CD4-positive, alpha-beta T cell treated with Interleukin-2 at 100 ng/mL for 4 hours (primary cell): ENCODE measurements at regions not wholly inside any gene's neighbourhood (a gene's known extent, or its start where the extent isn't known, plus 50 kb on each side); places are given as distances from the start of the nearest gene placed in this dataset.
"Not testable (repeated sequence)": the region's sequence is repeated elsewhere in the genome, so short reads cannot be mapped to it uniquely, and the experiment has no call there.

Source experiments
- DNase-seq: peaks from one replicate; pipeline ENCODE4 v3.0.0-alpha.2; 2020; ENCODE audit warnings: low spot score

DNA sequence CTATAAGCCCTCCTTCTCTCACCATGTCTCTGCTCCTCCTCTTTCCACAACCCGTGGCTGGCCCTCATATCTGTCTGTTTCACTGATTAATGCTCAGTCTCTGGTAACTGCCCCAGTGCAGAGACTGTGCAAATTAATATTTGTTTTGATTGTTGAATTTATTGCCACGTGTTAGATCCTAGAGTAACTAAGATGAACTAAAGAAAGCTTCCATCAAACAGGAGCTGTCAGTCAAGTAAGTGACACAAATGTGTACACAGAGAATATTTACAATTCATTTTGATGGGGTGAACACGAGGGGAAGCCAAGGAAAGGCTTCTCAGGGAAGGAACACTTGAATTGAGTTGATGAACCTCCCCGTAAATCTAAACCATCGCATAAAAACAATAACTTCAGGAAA lies 182.5 kb downstream of the BAMBI start:
- DNase-seq: no peak

DNA sequence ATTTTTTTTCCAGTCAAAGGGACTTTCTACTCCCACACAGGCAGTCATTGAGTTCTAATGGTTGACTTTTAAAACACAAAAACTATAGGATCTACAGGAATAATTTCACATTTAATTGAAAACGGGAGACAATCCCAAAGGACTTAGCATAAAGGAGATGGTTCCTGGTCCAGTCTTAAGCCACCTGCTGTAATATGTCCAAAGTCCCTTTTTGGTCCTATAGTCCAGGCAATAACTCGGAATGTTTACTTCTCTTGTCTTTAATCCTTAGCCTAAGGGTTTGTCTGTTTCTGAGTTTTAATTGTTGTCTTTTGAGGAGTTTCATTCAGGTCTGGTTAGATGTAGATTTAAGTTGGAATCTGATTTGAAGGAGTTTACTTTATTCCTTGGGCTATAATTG lies 184.9 kb downstream of the BAMBI start:
- DNase-seq: no peak

DNA sequence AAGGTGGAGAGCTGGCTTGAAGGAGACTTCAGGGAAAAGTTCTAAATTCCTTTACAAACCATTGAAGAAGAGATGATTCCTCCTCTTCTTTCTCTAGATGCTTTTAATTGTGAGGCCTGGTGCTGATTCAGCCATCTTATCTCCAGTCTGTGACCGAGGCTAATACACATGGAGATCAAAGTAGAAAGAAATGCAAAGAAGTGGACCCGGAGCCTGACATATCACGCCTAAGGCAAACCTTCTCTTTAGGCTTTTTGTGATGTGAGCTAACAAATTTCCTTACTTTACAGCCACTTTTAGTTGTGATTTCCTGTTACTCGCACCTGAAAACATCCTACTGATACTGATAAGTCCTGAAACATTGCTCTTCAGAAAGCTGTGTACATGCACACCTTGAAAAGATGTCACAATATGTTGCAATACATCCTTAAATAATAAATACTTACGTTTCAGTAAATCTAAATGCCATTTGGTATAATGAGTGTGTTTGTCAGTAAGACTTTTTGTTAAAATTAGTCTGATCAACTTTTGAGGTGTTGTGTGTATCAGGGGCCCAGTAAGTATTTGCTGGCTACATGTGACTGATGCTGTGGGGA lies 192.4 kb downstream of the BAMBI start:
- no peak for DNase-seq

DNA sequence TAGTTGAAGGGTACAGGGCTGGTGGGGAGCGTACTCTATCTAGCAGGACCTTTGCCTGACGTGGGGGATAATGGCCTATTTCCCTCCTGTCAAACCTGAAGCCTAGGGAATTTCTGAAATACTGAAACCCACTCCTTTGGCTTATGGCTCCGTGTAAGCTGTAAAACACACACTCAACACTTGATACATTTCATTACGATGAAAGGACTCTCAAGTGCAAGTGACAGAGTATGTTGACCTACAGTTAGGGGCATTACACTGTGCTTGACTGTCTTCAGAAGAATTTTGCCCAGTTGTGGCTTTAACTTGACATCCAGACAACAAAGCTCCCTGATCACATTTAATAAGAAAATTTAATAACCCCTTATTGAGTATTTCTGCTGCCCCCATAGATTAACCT lies 194.3 kb downstream of the BAMBI start:
- DNase-seq: no peak

DNA sequence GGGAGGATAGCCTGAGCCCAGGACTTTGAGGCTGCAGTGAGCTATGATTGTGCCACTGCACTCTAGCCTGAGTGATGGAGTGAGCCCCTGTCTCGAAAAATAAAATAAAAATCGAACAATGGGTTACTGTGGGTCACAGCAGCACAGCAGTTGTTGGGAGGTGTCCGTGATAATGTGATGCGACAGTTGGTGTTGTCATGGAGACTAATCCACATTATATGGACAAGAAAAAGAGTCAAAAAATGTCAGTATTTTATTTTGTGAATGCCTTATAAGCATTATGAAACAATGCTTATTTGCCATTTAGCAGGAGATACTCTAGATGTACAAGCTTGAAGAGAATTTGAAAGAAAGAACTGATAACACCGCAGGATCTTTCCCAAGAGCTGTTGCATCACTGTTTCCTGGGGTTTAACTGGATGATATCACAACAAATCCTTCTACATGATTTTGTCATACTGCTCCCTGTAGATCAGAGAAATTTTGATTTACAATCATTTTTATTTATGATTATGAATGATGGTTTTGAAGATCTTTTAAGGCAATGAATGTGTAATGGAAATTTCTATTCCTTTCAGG lies 195.4 kb downstream of the BAMBI start:
- no peak for DNase-seq

DNA sequence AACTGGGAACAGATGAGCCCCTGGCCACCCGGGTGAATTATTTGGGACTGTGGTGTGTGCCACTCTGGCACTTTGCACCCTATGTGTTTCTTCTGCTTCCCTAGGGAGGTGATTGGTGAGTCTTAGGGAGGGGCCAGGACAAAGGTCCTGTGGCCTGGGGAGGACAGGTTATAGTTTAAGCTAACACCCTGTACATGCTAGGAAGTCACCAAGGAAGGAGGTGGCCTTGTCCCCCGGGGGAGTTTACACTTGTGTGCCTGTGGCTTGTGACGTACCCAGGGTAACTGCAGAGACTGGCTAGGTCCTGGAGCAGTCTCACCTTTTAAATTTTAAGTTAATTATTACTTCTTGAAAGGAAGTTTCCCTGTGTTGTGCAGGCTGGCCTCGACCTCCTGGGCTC lies 196.2 kb downstream of the BAMBI start:
- DNase-seq: no peak

DNA sequence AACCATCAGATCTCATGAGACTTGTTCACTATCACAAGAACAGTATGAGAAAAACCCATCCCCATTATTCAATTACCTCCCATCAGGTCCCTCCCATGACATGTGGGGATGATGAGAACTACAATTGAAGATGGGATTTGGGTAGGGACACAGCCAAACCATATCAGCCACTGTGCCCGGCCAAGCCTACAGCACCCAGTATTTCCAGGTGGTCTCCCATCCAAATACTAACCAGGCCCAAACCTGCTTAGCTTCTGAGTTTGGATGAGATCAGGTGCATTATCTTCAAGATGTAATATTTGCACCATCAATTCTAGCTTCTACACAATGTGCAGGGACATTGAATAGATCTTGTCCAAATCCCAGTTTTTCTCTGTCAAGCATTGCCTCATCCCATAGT lies 196.9 kb downstream of the BAMBI start:
- DNase-seq: no peak

DNA sequence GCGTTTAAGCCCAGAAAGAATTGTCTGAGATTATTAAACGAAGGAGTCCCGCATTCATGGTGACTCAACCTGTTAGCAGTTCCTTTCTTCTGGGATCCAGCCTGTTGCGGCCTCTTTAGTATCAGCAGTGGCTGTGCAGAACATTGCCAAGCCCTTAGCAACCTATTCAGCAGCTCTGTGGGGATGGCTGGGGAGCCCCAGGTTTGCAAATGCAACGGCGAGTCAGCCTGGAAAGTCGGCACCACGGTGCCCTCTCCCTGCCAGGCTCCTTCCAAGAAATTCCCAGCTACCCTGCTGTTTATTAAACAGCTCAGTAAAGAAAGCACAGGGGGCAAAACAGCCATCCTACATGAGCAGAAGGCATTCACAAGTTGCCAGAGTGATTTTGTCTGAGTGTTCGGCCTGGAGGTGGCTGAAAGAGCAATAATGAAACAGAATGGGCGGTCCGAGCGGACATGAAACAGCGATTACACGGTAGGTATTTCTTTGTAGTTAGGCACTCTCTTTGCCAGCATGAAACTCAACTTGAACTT lies 198.3 kb downstream of the BAMBI start:
- no peak for DNase-seq

DNA sequence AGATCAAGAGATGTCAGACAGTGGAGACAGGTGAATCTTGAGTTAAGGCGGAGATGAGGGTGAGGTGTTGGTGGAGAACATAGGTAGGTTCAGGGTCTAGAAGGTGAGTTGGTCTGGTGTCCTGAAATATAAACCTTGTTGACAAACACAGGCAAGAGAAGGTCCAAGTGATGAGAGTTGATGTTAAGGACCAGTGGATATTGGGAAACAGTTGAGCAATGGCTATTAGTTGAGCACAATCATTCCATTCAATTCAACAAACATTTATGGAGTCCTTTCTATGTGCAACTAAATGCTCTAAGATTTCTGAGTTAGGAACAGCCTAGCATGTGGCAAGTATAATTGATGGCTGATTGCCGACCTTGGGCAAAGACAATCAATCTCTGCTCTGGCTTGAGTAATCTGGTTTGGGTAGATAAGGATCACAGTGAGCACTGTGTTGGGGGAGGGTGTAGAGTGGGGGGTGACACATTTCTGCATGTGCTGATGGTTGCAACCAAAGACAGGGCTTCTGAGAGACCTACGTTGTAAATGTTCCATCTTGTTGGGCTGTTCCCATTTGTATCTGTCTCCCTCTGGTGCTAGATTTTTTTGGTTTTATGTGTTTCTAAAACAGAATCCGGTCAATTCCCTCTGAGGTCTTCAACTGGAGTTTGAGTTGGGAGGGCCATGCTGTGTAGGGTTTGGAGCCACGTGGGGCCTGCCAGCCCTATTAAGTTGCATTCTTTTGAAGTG lies 201.1 kb downstream of the BAMBI start:
- no peak for DNase-seq

DNA sequence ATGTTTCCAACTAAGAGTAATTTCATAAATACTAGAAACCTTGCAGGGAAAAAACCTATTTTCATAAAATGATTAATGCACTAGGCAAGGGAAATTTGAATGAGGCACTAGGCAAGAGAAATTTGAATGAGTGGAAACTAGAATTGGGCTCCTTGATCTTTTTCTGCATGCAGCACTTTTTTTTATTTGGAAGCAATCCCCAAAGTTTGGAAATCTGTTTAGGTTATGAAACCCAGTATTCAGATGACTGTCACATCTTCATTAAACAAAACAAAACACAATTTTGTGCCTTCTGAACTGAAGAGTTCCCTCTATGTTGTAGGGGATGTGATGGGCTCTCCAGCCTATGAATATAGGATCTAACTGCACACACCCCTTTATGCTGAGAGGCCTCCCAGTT lies 201.9 kb downstream of the BAMBI start:
- no peak for DNase-seq

DNA sequence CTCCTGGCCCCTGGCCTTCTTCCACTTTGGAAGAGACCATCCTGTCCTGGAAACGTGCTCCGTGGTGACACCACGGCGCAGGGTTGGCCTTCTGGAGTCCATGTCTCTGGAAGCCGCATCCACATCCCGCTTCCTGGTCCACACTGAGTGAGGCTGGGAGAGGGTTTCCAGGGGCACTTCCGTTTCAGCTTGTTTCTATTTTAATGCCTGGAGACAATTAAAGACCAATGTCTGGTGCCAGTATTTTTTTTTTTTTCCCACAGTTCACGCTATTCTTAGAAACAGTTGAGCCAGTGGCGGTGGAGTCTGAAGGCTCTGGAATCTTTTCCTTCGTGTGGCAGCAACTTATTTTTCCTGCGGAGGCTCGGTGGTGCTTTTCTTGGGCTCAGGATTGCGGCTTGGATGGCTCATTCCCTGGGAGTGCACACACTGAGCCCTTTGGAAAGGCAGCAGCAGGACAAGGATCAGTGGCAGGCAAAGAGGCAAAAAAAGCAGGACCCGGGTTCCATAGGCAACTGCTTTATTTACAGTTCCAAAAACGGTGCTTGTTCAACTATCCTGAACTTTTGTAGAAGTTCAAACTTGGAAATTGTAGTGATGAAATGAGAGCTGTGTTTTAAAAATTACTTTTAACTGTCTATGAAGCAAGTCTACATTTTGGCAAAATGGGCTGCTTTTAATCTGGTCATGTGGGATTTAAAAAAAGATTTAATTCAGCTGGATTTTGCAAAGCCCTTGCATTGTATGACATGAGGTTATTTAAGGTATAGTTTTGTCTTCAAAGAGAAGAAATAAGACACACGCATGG lies 202.8 kb downstream of the BAMBI start:
- DNase-seq: no peak

DNA sequence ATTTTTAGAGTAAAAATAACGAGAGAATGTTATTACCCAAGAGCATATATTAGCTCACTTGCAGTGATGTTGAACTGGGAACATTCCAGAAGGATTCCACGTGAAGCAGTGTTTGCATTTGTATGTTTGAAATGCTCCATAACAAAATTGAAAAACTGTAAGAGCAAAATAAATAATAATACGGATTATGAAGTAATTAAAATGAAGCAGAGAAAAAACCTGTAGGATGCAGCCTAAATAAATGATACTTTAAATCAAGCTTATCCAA lies 203.3 kb downstream of the BAMBI start:
- no peak for DNase-seq

DNA sequence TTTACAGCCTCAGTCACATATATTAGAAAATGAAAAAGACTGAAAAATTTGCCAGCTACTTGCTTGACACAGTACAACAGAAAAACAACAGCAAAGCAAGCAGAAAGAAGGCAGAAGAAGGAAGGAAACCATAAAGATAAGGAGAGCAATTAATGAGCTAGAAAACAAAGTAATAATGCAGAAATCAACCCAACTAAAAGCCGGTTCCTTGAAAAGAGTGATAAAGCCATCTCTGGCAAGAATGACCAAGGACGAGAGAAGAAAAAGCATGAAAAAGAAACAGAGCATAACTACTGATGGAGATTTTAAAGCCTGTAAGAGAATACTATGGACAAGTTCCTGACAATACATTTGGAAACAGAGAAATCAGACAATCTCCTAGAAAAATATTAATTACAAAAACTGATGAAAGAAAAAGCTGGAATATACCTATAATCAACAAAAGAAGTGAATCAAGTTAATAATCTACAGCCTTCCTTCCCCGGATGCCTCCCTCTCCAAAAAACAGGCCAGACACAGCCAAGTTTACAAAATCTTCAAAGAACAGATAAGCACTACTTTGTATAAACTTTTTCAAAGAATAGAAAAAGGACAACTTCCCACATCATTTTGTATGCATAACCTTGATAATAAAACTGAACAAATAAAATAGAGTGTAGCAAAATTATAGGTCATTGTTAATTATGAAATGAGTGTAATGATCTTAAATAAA lies 204.0 kb downstream of the BAMBI start:
- DNase-seq: no peak

DNA sequence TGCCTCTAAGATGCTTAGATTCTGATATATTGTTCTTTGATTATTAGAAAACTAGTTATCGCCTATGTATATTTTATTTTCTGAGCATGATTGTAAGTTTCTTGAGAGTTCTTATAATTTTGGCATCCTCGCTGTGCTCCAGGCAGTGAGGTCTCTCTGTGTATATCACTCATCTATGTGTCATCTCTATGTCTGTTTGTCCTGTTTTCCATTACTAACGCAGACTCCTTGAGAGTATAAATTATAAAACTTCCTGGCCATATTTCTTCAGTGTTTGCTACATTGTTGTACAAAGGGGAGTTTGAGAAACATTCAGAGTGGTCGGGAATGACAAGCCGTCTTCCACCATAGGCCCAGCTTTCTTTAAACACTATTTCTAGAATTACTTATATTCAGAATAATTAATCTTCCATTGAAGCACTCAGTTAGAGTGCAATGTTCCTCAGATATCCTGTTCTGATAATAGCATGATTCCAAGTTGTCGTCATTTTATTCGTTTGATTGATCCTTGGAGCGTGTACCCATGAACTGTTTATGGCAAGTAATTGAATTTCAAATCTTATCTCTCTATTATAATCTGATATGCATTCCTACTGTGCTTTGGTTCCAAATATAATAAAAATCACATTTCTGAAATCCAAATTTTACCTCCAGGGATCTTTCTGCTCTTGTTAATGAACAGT lies 206.6 kb downstream of the BAMBI start:
- no peak for DNase-seq

DNA sequence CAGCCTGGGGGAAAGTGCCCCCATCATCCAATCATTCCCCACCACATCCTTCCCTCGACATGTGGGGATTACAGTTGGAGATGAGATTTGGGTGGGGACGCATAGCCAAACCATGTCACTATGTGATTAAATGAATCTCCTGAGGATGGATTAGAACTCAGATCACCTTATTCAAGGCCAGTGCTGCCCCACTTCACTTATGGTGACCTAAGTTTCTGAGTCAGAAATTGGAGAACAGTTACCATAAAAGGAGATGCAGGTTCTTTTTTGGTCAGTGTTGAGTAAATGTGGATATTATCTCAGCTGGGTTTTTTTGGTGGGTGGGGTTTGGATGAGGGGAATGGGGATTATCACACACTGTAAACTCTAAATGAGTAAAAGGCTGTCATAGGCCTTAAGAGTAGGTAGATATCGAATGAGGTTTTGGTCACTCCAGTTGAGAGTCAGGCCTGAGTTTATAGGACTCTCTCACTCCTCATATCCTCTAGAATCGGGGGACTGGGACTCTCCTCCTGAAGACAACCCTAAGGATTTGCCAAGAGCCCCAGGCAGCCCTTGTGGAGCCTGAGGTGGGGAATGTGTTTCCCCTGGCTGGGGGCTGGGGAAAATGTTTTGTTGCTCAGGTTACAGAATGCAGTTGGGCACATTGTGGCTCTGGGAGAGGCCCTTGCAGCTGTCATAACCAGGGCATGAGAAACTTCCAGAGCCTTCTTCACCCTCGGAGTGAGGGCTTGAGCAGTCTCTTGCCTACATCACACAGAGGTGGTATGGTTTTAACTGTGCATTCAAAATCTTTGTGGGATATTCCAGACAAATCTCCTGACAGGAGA lies 213.0 kb downstream of the BAMBI start:
- no peak for DNase-seq

DNA sequence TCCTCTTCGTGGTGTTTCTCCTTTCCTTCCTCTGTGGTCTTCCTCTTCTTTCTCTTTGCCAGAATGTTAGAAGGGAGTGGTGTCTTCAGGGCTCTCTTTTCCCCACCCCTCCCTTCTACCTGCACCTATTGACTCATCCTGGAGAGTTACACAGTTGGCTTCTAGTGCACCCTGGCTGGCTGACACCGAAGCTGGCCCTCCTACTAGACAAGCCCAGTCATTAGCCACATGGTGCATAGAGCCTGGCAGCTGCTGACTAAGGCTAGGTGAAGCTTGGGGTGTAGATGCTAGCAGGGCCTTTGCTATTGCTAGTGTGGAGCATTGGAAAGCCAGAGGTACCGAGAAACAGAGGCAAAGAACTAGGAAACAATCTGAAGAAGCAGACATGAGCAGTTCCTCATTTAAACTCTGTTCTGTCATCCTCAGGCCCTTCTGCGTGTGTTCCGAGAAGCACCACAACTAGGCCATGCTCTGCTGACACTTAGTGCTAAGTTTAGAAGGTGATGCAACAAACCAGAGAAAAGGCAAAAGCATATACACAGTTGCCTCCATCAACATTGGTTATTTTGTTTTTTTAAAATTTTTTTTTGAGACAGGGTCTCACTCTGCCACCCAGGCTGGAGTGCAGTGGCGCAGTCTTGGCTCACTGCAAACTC lies 213.9 kb downstream of the BAMBI start:
- no peak for DNase-seq

DNA sequence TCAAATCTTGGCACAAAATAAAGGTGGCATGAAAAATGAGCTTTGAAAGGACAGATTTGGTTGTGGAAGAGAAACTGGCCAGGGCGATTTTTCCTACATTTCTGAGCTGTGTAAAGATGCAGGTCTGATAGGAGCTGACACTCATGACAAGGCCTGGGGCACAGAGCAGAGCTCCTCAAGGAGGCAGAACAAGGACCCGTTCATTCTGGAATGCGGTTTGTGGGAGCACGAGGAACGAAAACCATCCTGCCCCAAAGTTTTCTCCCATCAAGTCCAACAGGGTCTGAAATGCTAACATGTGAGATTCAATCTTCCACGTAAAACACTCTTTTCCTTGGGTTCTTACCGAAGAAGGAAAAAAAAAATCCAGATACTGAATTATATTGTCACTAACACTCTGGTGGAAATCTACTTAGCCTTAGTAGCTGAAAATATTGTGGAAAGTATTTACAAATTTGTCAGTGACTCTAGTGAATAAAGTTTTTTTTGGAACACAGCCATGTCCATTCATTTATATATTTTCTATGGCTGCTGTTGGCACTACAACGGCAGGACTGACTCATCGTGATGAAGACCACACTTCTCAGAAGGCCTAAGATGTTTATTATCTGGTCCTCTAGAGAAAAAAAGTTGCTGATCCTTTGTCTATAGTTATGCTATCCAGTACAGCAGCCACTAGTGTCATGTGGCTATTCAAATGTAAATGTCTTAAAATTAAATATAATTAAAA lies 215.7 kb downstream of the BAMBI start:
- no peak for DNase-seq

DNA sequence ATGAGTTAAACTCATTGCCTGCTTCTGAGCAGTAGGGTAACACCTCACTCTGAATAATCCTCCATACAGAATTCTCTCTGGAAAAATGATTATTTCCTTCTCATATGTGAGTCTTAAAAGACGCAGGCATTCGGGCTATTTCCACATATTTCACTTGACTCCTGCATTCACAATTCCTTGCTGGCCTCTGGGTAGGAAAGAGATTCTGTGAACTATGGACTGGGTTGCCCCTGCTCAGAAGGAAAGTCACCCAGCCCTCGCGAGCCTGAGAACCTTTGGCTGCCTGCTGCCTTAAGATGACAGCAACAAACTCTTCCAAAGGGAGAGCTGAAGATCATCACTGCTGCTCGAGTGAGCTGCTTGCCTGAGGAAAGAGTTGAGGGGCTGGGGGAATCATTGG lies 216.8 kb downstream of the BAMBI start:
- DNase-seq: no peak

DNA sequence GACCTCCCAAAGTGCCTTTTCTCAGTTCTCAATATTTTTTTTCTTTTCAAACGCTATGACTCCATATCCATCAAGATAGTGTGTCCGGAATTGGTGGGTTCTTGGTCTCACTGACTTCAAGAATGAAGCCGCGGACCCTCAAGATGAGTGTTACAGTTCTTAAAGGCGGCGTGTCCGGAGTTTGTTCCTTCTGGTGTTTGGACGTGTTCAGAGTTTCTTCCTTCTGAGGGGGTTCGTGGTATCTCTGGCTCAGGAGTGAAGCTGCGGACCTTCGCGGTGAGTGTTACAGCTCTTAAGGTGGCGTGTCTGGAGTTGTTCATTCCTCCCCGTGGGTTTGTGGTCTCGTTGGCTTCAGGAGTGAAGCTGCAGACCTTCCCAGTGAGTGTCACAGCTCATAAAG lies 218.3 kb downstream of the BAMBI start:
- not testable (repeated sequence) for DNase-seq
